Activated T-cell treated with anti-CD3 and anti-CD28 coated beads, Interleukin-2, amount 50 U/mL, for 4 hours (primary cell): ENCODE measurements at regions not wholly inside any gene's neighbourhood (a gene's known extent, or its start where the extent isn't known, plus 50 kb on each side); places are given as distances from the start of the nearest gene placed in this dataset.
"Not testable (repeated sequence)": the region's sequence is repeated elsewhere in the genome, so short reads cannot be mapped to it uniquely, and the experiment has no call there.

Experiments used
- ATAC-seq, 2 donors: fragments of 200-7000 bp; cut with Tn5 transposase; one replicate each; pipeline ENCODE4 v1.10.0; 2021
- DNase-seq: peaks from one replicate; pipeline ENCODE4 v3.0.0-alpha.2; 2020
- H3K27me3 Mint-ChIP-seq: one replicate; pipeline ENCODE4 v1.8.0; 2021; ENCODE audit warnings: low read depth, mixed read lengths
- H3K36me3 Mint-ChIP-seq: one replicate; pipeline ENCODE4 v1.8.0; 2022; ENCODE audit warnings: mixed read lengths; ENCODE audit not compliant: insufficient read depth
- H3K4me1 Mint-ChIP-seq: one replicate; pipeline ENCODE4 v1.8.0; 2021; ENCODE audit warnings: low read depth, mixed read lengths
- H3K4me3 Mint-ChIP-seq: one replicate; pipeline ENCODE4 v1.8.0; 2021; ENCODE audit warnings: mild to moderate bottlenecking, moderate library complexity, mixed read lengths
- H3K9me3 Mint-ChIP-seq: one replicate; pipeline ENCODE4 v1.8.0; 2021; ENCODE audit warnings: mixed read lengths

DNA sequence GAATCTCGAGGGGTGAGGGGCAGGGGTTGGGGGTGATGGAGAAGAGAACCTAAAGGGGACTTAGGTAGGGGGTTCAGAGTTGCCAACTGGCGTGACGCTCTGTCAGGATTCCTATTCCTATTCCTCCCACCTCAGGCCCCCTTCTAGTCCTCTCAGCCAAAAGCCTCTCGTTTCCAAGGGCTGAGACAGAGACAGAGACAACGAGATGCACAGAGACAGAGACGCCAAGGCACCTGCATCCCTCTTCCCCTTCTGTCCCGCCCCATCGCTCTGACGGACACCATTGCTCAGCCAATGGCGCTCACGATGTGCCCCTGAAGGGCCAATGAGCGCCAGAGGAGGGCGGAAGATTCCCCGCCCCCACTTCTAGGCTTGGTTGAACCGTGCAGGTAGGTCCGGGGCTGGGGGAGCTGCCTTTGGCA, 129.5 kb upstream of the PLEKHM1 start:
- H3K9me3 Mint-ChIP-seq, H3K36me3 Mint-ChIP-seq, H3K4me1 Mint-ChIP-seq, H3K27me3 Mint-ChIP-seq: not testable (repeated sequence)
- ATAC-seq: peak; percentile 100
- peak overlapping the region; percentile 86 for H3K4me3 Mint-ChIP-seq
- DNase-seq: peak; percentile 80

DNA sequence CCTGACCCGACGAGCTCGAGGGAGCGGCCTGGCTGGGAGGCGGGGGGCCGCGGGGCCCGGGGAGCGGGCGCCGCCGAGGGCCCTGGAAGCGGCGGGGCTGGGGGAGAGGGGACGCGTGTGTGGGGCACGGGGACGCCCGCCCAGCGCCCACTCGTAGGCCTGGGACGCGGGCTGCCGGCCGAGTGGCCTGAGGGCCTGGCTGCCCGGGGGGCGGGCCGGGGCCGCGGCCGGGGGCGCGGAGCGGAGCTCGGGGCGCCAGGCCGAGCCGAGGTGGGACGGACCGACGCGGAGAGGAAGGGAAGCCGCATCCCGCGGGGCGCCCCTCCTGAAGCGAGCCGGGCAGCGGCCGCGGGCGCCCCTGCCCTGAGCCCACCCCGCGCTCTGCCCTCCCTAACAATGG, 129.9 kb upstream of the PLEKHM1 start:
- not testable (repeated sequence) for H3K9me3 Mint-ChIP-seq, H3K36me3 Mint-ChIP-seq, H3K27me3 Mint-ChIP-seq, H3K4me1 Mint-ChIP-seq, DNase-seq
- H3K4me3 Mint-ChIP-seq: peak overlapping the region; percentile 86
- peak; percentile 57 to 61 for ATAC-seq

- not testable (repeated sequence) for DNase-seq, H3K27me3 Mint-ChIP-seq, ATAC-seq, H3K36me3 Mint-ChIP-seq, H3K9me3 Mint-ChIP-seq, H3K4me1 Mint-ChIP-seq
- peak overlapping the region; percentile 54 for H3K4me3 Mint-ChIP-seq
These were observed 130.6 kb upstream of the PLEKHM1 start for GRCh38 chr17:45621087-45621486.

DNA sequence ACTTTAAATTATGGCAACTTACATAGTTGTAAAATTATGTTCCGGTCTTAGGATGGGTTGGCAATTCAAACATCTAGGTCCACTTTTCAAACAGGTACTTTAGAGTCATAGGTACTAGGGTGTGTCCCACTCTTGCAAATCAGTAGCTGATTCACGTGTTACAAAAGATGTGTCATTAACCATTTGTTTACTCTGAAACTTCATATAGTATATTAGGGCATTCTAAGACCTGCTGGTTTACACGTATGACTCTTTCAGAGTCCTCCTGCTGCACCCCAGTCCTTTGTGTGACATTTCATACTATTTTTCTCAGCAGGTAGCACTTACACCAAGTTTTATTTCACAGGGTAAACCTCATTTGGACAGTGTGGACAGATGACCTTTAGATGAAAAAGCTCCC, 131.8 kb upstream of the PLEKHM1 start:
- not testable (repeated sequence) for H3K27me3 Mint-ChIP-seq, H3K4me3 Mint-ChIP-seq, H3K9me3 Mint-ChIP-seq, H3K36me3 Mint-ChIP-seq, H3K4me1 Mint-ChIP-seq, DNase-seq
- ATAC-seq: peak in 1 of 2 donors; percentile 9

DNA sequence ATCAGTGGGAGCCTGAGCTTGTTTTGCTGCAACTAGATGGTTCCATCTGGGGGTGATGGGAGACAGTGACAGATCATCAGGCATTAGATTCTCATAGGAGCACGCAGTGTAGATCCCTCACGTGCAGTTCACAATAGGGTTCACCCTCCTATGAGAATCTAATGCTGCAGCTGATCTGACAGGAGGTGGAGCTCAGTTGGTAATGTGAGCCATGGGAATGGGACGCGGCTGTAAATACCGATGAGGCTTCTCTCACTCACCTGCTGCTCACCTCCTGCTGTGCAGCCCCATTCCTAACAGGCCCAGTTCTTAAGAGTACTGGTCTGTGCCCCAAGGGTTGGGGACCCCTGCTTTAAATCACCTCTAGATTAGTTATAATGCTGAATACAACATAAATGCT, 137.5 kb upstream of the PLEKHM1 start:
- Mint-ChIP-seq H3K4me3 (no peak overlapping the region), H3K27me3 (no peaks in the 10 kb centered on the region), H3K36me3 (peaks cover 17% of the 10 kb centered on the region), H3K4me1 (no peaks in the 10 kb centered on the region), H3K9me3 (no peaks in the 10 kb centered on the region)
- no peak for ATAC-seq
- DNase-seq: no peak

DNA sequence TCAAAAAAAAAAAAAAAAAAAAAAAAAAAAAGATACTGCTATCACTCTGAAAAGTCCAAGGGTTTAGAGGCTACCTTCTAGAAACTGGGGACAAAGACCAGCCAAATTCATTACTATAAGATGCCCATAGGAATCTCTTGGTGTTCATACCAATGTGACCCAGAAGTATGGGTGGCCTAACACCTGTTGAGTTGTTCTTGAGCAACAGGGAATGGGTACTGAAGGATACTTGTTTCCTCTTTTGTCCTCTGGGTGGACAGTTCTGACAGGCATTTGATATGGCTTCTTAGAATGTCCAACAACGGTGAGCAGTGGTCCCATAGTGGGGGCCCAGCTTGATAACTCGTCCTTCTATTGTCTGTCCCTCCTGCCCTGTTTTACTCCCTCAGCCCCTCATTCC, 141.4 kb upstream of the PLEKHM1 start:
- Mint-ChIP-seq H3K27me3 (no peaks in the 10 kb centered on the region), H3K9me3 (no peaks in the 10 kb centered on the region), H3K4me1 (no peaks in the 10 kb centered on the region), H3K36me3 (peaks cover 30% of the 10 kb centered on the region), H3K4me3 (no peak overlapping the region)
- ATAC-seq (no peak), DNase-seq (no peak)

DNA sequence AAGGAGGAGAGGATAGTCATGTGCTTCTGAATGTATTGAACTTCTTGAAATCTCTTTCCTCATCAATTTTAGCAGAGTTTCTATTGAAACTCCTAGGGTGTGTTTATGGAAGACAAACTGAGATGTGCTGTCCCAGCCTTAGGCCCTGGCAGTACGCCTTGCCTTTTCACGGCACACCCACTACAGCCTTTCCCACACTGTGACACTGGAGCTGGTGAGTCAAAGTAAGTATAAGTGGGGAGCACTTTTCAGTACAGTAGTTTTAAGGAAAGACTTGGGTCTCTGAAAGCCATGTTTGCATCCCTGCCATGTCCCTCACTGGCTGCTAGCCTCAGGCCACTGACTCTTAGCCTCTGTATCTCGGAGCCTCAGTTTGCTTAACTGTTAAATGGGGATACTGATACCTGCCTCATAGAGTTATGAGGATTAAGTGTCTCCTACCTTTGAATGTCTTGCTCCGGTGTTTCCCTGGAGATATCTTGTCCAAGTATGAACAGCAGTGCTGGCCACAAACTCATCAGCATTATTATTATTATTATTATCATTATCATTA, 144.7 kb upstream of the CRHR1 start:
- Mint-ChIP-seq H3K27me3 (no peaks in the 10 kb centered on the region), H3K4me3 (no peak overlapping the region), H3K9me3 (no peaks in the 10 kb centered on the region), H3K4me1 (peaks cover 6% of the 10 kb centered on the region), H3K36me3 (peaks cover 10% of the 10 kb centered on the region)
- DNase-seq (no peak), ATAC-seq (no peak)

GRCh38 chr17:45640141-45640850, 143.8 kb upstream of the CRHR1 start:
- H3K4me1 Mint-ChIP-seq: peaks cover 6% of the 10 kb centered on the region
- DNase-seq (peak; percentile 68), ATAC-seq (peak; percentile 75 to 82)
- H3K4me3 Mint-ChIP-seq: no peak overlapping the region
- peaks cover 10% of the 10 kb centered on the region for H3K36me3 Mint-ChIP-seq
- H3K27me3 Mint-ChIP-seq: no peaks in the 10 kb centered on the region
- H3K9me3 Mint-ChIP-seq: no peaks in the 10 kb centered on the region

DNA sequence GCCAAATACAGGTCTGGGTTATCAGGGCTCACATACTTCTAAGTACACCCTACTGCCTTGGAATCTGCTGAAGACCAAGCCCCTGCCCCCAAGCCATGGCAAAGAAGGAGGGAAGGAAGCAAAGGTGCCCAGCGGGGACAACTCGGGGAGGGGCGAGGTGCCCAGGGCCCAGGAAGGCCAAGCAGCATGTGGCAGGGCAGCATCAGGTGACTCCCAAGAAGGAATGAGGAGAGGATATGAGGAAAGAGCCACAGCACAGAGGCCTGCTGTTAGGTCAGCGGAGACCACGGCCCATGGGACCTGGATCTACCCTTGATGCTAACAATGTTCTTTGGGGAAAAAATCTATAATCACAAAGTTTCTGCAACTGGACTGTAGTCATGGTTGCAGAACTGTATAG, 142.6 kb upstream of the CRHR1 start:
- no peaks in the 10 kb centered on the region for H3K9me3 Mint-ChIP-seq

GRCh38 chr17:45643591-45643990, 140.5 kb upstream of the CRHR1 start:
- Mint-ChIP-seq H3K27me3 (no peaks in the 10 kb centered on the region), H3K36me3 (no peaks in the 10 kb centered on the region), H3K9me3 (no peaks in the 10 kb centered on the region), H3K4me1 (peaks cover 14% of the 10 kb centered on the region), H3K4me3 (no peak overlapping the region)
- DNase-seq (no peak), ATAC-seq (no peak)

More for the DNA sequence above, 142.6 kb upstream of the CRHR1 start:
- no peak for DNase-seq
- H3K36me3 Mint-ChIP-seq: no peaks in the 10 kb centered on the region
- H3K4me1 Mint-ChIP-seq: peaks cover 11% of the 10 kb centered on the region
- H3K4me3 Mint-ChIP-seq: no peak overlapping the region
- ATAC-seq: no peak
- no peaks in the 10 kb centered on the region for H3K27me3 Mint-ChIP-seq

DNA sequence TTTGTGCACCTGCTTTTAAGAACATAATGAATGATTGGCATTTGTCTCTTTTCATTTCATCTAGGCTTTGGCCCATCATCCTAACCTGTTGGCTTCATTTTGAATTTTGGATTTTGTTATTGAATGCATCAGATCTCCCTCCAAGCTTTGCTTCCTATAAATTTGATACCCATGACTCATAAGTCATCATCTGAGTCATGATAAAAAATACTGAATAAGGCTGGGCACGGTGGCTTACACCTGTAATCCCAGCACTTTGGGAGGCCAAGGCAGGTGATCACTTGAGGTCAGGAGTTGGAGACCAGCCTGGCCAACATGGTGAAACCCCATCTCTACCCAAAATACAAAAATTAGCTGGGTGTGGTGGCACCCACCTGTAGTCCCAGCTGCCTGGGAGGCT, 139.5 kb upstream of the CRHR1 start:
- H3K4me1 Mint-ChIP-seq: peaks cover 14% of the 10 kb centered on the region
- not testable (repeated sequence) for H3K4me3 Mint-ChIP-seq, H3K9me3 Mint-ChIP-seq, H3K36me3 Mint-ChIP-seq, ATAC-seq, DNase-seq, H3K27me3 Mint-ChIP-seq

DNA sequence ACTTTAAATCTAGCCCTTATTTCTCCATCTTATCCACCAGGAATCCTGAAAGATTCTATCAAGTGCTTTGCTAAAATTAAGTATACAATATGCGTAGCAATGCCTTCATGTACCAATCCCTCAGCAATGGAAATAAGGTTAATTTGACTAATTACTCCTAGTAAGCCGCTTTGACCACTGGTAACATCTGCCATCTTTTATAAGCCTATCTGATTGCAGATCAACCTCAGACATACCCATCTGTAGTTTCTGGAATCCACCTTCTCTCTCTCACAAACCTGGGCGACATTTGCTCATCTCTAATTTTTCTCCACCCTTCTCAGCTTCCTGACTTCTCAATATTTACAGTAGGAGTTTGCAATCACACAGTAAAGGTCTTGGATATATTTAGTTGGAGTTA, 138.8 kb upstream of the CRHR1 start:
- no peaks in the 10 kb centered on the region for H3K27me3 Mint-ChIP-seq
- no peak for ATAC-seq
- no peak for DNase-seq
- no peaks in the 10 kb centered on the region for H3K36me3 Mint-ChIP-seq
- no peaks in the 10 kb centered on the region for H3K9me3 Mint-ChIP-seq
- H3K4me3 Mint-ChIP-seq: no peak overlapping the region
- peaks cover 10% of the 10 kb centered on the region for H3K4me1 Mint-ChIP-seq

DNA sequence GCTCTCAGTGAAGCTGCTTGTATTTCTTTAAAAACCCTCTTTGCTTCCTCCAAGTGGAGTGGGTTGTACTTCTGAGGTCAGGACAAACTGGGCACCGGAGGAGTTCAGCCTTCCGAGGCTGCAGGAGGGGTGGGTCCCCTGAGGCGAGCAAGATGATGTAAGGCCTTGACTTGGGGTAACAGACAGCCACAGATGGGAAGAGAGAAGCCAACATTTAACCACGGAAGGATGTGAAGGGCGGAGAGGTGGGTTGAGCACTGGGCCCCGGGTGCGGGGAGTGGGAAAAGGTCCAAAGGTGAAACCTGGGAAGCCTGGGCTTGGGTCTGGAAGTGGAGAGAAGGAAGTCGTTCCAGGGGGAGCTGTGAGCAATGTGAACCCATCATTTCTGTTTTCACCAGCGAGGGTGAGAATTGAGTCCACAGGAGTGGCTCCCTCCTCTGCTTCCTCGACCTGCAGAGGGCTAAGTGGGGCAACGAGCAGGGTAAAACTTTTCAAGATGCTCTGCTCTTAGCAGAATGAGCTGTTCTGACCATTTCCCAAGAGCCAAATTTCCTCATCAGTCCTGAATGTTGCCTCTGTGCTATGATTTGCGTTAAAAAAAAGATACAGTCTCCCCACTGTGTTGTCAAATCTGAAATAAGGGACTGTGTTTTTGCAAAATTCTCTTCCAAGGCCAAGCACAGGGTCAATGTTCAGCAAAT, 137.7 kb upstream of the CRHR1 start:
- DNase-seq (no peak), ATAC-seq (no peak)
- Mint-ChIP-seq H3K9me3 (no peaks in the 10 kb centered on the region), H3K4me1 (peaks cover 8% of the 10 kb centered on the region), H3K36me3 (no peaks in the 10 kb centered on the region), H3K27me3 (no peaks in the 10 kb centered on the region), H3K4me3 (no peak overlapping the region)

- DNase-seq (no peak), ATAC-seq (no peak)
- no peak overlapping the region for H3K4me3 Mint-ChIP-seq
- no peaks in the 10 kb centered on the region for H3K9me3 Mint-ChIP-seq
- H3K36me3 Mint-ChIP-seq: no peaks in the 10 kb centered on the region
- peaks cover 8% of the 10 kb centered on the region for H3K4me1 Mint-ChIP-seq
- H3K27me3 Mint-ChIP-seq: no peaks in the 10 kb centered on the region
These were observed 135.5 kb upstream of the CRHR1 start for GRCh38 chr17:45648642-45649041.

- Mint-ChIP-seq H3K36me3 (no peaks in the 10 kb centered on the region), H3K9me3 (no peaks in the 10 kb centered on the region), H3K4me1 (peaks cover 8% of the 10 kb centered on the region), H3K4me3 (no peak overlapping the region), H3K27me3 (no peaks in the 10 kb centered on the region)
- ATAC-seq: no peak
- DNase-seq: no peak
These were observed 134.3 kb upstream of the CRHR1 start for GRCh38 chr17:45649796-45650195.
